A673 (cell line): ENCODE measurements at regions not wholly inside any gene's neighbourhood (a gene's known extent, or its start where the extent isn't known, plus 50 kb on each side); places are given as distances from the start of the nearest gene placed in this dataset.

Source experiments
- BruUV-seq: library from RNA; stranded (reverse); fragments of 400-500 nt; replicated peaks from 2 replicates; lab custom pipeline; 2021; lab: Mats Ljungman, UMichigan
- CTCF ChIA-PET: fragments of 300-600 bp; sonication (Branson Sonifier 250); formaldehyde crosslinking; loops from one replicate; lab custom pipeline; 2022; ENCODE audit warnings: antibody characterized with exemption; lab: Charles Lee
- POLR2A ChIA-PET: fragments of 300-600 bp; sonication (Branson Sonifier 250); formaldehyde crosslinking; loops from one replicate; lab custom pipeline; 2022; ENCODE audit warnings: antibody characterized with exemption; ENCODE audit not compliant: low non-redundant PET; lab: Charles Lee
- DNase-seq: peaks from one replicate; pipeline ENCODE4 v3.0.0-alpha.2; 2015; ENCODE audit warnings: low spot score
- H3K27ac ChIP-seq: fragments of 200-600 bp; sonication (generic); 2 replicates; pipeline ENCODE4 v1.5.1; 2016; ENCODE audit warnings: mixed run types, low read depth, mild to moderate bottlenecking, mixed read lengths, antibody characterized with exemption, low read length; ENCODE audit not compliant: poor library complexity, severe bottlenecking
- H3K27me3 ChIP-seq: fragments of 200-600 bp; sonication (generic); replicated peaks from 2 replicates; pipeline ENCODE4 v1.6.1; 2017; ENCODE audit warnings: mixed run types, low read depth, mild to moderate bottlenecking, mixed read lengths, antibody characterized with exemption, low read length; ENCODE audit not compliant: insufficient read depth, poor library complexity
- H3K36me3 ChIP-seq: fragments of 200-600 bp; sonication (generic); 2 replicates; pipeline ENCODE4 v1.6.1; 2016; ENCODE audit warnings: mixed run types, mild to moderate bottlenecking, mixed read lengths, antibody characterized with exemption, low read length; ENCODE audit not compliant: insufficient read depth, poor library complexity, severe bottlenecking
- H3K4me1 ChIP-seq: fragments of 200-600 bp; sonication (generic); 2 replicates; pipeline ENCODE4 v1.6.1; 2017; ENCODE audit warnings: mixed run types, mild to moderate bottlenecking, mixed read lengths, antibody characterized with exemption, low read length; ENCODE audit not compliant: insufficient read depth, poor library complexity, severe bottlenecking
- H3K4me3 ChIP-seq: fragments of 200-600 bp; sonication (generic); 2 replicates; pipeline ENCODE4 v1.5.1; 2016; ENCODE audit warnings: low read depth, mixed run types, mild to moderate bottlenecking, mixed read lengths, low read length; ENCODE audit not compliant: poor library complexity, severe bottlenecking
- H3K9me3 ChIP-seq: fragments of 200-600 bp; sonication (generic); 2 replicates; pipeline ENCODE4 v1.6.1; 2016; ENCODE audit warnings: mixed run types, low read depth, mild to moderate bottlenecking, mixed read lengths, antibody characterized with exemption, low read length; ENCODE audit not compliant: poor library complexity, severe bottlenecking
- CTCF ChIP-seq: fragments of 300-800, 200-600 bp; sonication (generic); conservative IDR thresholded peaks from 2 replicates; pipeline ENCODE4 v1.5.1; 2017; ENCODE audit warnings: low read depth, mild to moderate bottlenecking, antibody characterized with exemption, low read length, moderate library complexity, mixed read lengths
- EZH2 ChIP-seq: fragments of 200-600 bp; sonication (generic); IDR thresholded peaks from 2 replicates; pipeline ENCODE4 v1.6.1; 2017; ENCODE audit warnings: borderline replicate concordance, low read depth, mild to moderate bottlenecking, mixed read lengths, antibody characterized with exemption, low read length; ENCODE audit not compliant: poor library complexity, severe bottlenecking
- intact Hi-C: fragments of 100-400 bp; cut with micrococcal nuclease; formaldehyde crosslinking; loops from one replicate; pipeline ENCODE4 v1.10.0; 2022; ENCODE audit not compliant: unreplicated experiment

GRCh38 chr2:59947917-59948541 is 605.4 kb downstream of the BCL11A start:
- Histone ChIP-seq H3K9me3 (no peaks in the 10 kb centered on the region), H3K27me3 (peaks cover 17% of the 10 kb centered on the region), H3K4me3 (no peak overlapping the region), H3K27ac (no peak overlapping the region), H3K4me1 (no peaks in the 10 kb centered on the region), H3K36me3 (no peaks in the 10 kb centered on the region)
- intact Hi-C loops, result no loop called here
- ChIA-PET POLR2A (no interaction called here), CTCF (no interaction called here)
- TF ChIP-seq EZH2 (no peak), CTCF (no peak)
- no TSS peak for BruUV-seq
- DNase-seq, result no peak

- H3K27ac ChIP-seq, result no peak overlapping the region
- H3K36me3 ChIP-seq, result no peaks in the 10 kb centered on the region
- intact Hi-C loops, result no loop called here
- BruUV-seq, result no TSS peak
- ChIA-PET CTCF (no interaction called here), POLR2A (no interaction called here)
- no peak overlapping the region for H3K4me3 ChIP-seq
- peaks cover 11% of the 10 kb centered on the region for H3K27me3 ChIP-seq
- TF ChIP-seq EZH2 (no peak), CTCF (no peak)
- no peaks in the 10 kb centered on the region for H3K9me3 ChIP-seq
- DNase-seq, result no peak
- H3K4me1 ChIP-seq, result no peaks in the 10 kb centered on the region
Observed at GRCh38 chr2:59947209-59947608, 606.2 kb downstream of the BCL11A start.

GRCh38 chr2:59939236-59939635 is 614.2 kb downstream of the BCL11A start:
- POLR2A ChIA-PET, result no interaction called here
- intact Hi-C loops, result no loop called here
- TF ChIP-seq EZH2, result no peak

GRCh38 chr2:59938181-59938580 is 615.3 kb downstream of the BCL11A start:
- no peak for TF ChIP-seq EZH2
- no peak for TF ChIP-seq CTCF
- Histone ChIP-seq H3K4me3 (no peak overlapping the region), H3K27ac (no peak overlapping the region), H3K9me3 (no peaks in the 10 kb centered on the region), H3K27me3 (peaks cover 7% of the 10 kb centered on the region), H3K4me1 (no peaks in the 10 kb centered on the region), H3K36me3 (no peaks in the 10 kb centered on the region)
- intact Hi-C loops, result no loop called here
- BruUV-seq, result no TSS peak
- ChIA-PET CTCF (no interaction called here), POLR2A (no interaction called here)
- no peak for DNase-seq

More at GRCh38 chr2:59939236-59939635, 614.2 kb downstream of the BCL11A start:
- H3K27me3 ChIP-seq, result peaks cover 3% of the 10 kb centered on the region
- H3K9me3 ChIP-seq, result no peaks in the 10 kb centered on the region
- H3K4me3 ChIP-seq, result no peak overlapping the region
- no TSS peak for BruUV-seq
- no peak overlapping the region for H3K27ac ChIP-seq
- no peak for DNase-seq
- CTCF ChIA-PET, result no interaction called here
- H3K36me3 ChIP-seq, result no peaks in the 10 kb centered on the region
- no peaks in the 10 kb centered on the region for H3K4me1 ChIP-seq
